ENCODE measurements at regions not wholly inside any gene's neighbourhood (a gene's known extent, or its start where the extent isn't known, plus 50 kb on each side); places are given as distances from the start of the nearest gene placed in this dataset.

DNA sequence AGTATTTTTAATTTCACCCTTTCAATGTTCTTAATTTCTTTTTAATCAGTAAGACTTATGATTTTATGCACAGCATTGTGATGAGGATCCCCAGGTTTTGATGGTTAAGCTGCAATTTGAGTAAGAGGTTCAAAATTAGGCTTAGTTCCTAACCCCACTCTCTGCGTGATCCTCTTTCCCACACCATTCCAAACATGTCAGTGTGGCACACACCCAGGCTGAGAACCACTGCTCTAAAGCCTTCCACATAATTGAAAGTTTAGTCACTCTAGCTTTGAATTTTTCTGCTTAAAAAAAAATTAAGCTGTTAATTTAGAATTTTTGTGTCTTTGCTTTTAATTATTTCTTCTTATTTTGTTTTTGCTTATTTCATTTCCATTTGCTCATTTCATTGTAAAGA, 68.8 kb upstream of the SLC7A11 start:
- TF ChIP-seq SMC3 (IDR thresholded peaks at IDR 0.05; ENCODE audit: low read depth, low read length) (no peak), RFX5 (IDR thresholded peaks at IDR 0.05; ENCODE audit: low read depth, low read length) (no peak), POLR2A (IDR thresholded peaks at IDR 0.05; ENCODE audit: low read depth, low read length) (no peak), CHD1 (IDR thresholded peaks at IDR 0.05; ENCODE audit: low read depth, low read length) (no peak), RAD21 (IDR thresholded peaks at IDR 0.05; ENCODE audit: low read length) (no peak), CEBPB (IDR thresholded peaks at IDR 0.05; ENCODE audit: low read depth, low read length) (no peak), FOS (IDR thresholded peaks at IDR 0.05; ENCODE audit: low read depth, low read length) (no peak), RCOR1 (IDR thresholded peaks at IDR 0.05; ENCODE audit: insufficient replicate concordance, low read length) (no peak), BHLHE40 (IDR thresholded peaks at IDR 0.05; ENCODE audit: low read depth, low read length) (no peak)
- TF ChIP-seq, protein P1, sequence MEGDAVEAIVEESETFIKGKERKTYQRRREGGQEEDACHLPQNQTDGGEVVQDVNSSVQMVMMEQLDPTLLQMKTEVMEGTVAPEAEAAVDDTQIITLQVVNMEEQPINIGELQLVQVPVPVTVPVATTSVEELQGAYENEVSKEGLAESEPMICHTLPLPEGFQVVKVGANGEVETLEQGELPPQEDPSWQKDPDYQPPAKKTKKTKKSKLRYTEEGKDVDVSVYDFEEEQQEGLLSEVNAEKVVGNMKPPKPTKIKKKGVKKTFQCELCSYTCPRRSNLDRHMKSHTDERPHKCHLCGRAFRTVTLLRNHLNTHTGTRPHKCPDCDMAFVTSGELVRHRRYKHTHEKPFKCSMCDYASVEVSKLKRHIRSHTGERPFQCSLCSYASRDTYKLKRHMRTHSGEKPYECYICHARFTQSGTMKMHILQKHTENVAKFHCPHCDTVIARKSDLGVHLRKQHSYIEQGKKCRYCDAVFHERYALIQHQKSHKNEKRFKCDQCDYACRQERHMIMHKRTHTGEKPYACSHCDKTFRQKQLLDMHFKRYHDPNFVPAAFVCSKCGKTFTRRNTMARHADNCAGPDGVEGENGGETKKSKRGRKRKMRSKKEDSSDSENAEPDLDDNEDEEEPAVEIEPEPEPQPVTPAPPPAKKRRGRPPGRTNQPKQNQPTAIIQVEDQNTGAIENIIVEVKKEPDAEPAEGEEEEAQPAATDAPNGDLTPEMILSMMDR (conservative IDR thresholded peaks at IDR 0.05; ENCODE audit: low read depth, low read length): no peak
- TF ChIP-seq, protein P2, sequence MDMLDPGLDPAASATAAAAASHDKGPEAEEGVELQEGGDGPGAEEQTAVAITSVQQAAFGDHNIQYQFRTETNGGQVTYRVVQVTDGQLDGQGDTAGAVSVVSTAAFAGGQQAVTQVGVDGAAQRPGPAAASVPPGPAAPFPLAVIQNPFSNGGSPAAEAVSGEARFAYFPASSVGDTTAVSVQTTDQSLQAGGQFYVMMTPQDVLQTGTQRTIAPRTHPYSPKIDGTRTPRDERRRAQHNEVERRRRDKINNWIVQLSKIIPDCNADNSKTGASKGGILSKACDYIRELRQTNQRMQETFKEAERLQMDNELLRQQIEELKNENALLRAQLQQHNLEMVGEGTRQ (IDR thresholded peaks at IDR 0.05; ENCODE audit: low read depth, low read length): no peak
- TF ChIP-seq, protein P3, sequence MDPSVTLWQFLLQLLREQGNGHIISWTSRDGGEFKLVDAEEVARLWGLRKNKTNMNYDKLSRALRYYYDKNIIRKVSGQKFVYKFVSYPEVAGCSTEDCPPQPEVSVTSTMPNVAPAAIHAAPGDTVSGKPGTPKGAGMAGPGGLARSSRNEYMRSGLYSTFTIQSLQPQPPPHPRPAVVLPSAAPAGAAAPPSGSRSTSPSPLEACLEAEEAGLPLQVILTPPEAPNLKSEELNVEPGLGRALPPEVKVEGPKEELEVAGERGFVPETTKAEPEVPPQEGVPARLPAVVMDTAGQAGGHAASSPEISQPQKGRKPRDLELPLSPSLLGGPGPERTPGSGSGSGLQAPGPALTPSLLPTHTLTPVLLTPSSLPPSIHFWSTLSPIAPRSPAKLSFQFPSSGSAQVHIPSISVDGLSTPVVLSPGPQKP (IDR thresholded peaks at IDR 0.05; ENCODE audit: borderline replicate concordance, low read depth, low read length): no peak
